Nucleus accumbens (tissue), 56 donors: ENCODE measurements at regions not wholly inside any gene's neighbourhood (a gene's known extent, or its start where the extent isn't known, plus 50 kb on each side); places are given as distances from the start of the nearest gene placed in this dataset.
"Not testable (repeated sequence)": the region's sequence is repeated elsewhere in the genome, so short reads cannot be mapped to it uniquely, and the experiment has no call there.

Experiments used
- DNase-seq, 56 donors: peaks; one replicate each; lab custom pipeline; 2025; lab: John Stamatoyannopoulos, UW

DNA sequence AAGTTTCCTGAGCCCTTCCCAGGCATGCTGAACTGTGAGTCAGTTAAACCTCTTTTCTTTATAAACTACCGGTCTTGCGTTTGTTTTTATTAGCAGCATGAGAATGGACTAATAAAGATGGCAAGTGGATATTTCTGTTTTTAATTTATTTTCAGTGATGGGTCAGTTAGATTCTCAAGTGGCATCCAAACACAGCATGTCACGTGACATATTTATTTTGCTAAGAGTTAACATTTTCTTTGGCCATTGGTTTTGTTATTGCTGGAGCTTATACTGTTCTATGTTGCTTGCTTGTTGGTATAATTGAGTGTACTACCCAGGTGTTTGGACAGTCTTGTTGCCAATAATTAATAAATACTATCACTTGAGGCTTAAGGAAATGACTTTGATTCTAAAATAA lies 181.7 kb upstream of the MALRD1 start:
- DNase-seq: no peak

DNA sequence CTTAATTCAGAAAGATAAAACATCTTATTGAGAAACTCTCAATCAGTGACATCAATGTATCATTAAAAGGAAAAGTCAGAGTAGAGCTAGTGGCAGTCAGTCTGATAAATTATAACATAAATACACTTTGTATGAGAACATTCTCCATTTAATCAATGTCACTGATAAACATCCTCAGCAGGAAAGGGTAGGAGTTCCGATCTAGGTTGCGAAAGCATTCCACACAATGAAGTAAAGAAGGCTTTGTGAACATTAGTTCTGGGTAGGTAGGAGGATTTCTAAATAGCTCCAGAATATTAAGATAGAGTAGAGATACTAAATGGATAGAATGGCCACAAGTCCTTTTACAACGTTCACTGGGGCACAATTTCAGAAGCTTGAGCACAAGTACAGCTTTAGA lies 179.7 kb upstream of the MALRD1 start:
- no peak for DNase-seq

DNA sequence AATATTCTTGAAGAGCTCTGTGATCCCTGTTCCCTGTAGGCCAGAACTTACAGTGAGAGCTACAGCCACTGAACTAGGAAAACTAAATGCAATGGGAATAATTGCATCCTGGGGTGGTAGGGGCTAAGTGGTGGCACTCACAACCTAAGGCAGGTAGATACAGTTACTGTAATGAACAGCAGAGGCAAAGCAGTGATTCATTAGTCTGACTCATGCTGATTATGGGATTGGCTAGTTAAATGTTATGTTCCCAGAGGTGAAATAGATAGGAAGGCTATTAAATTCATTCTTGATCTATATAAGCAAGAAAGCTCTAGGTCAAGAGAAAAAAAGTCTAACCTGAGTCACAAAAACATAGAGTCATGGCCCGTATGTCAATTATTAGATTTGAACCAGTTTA lies 173.1 kb upstream of the MALRD1 start:
- no peak for DNase-seq

DNA sequence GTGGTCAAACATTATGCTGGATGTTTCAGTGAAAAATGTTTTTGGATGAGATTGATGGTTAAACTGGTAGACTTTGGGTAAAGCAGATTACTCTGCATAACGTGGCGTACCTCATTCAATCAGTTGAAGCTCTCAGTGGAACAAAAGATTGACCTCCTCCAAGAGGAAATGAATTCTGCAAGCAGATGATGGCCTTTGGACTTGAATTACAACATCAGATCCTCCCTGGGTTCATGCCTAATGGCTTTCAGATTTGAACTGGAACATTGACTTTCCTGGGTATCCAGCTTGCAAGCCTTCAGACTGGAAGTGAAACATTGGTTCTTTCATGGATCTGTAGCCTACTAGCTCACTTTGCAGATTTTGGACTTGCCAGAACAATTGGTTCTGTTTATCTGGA lies 169.3 kb upstream of the MALRD1 start:
- DNase-seq: no peak

DNA sequence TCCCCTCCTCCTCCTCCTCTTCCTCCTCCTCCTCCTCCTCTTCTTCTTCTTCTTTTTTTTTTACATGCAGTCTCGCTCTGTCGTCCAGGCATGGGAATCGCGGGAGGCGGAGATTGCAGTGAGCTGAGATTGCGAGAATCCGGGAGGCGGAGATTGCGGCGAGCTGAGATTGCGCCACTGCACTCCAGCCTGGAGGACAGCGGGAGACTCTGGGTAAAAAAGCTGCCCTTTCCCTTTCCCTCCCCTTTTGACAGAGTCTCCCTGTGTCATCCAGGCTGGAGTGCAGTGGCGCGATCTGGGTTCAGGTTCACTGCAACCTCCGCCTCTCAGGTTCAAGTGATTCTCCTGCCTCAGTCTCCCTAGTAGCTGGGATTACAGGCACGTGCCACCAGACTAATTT lies 168.1 kb upstream of the MALRD1 start:
- DNase-seq: no peak

DNA sequence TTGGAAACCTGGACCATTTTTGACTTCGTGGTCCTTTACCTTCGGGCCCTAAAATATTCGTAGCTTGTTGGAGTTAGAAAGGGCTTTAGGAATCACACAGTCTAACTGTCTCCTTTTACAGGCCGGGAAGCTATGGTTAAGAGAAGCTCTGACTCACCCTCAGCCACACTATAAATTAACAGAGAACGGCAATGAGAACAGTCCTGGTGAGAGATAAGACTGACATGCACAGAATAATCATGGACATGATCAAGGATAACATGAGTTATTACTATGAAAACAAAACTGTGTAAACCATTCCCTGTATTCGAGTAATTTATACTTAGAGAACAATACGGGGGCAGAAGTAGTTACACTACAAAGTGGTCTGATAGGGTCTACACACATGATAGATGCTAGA lies 162.5 kb upstream of the MALRD1 start:
- DNase-seq: no peak

DNA sequence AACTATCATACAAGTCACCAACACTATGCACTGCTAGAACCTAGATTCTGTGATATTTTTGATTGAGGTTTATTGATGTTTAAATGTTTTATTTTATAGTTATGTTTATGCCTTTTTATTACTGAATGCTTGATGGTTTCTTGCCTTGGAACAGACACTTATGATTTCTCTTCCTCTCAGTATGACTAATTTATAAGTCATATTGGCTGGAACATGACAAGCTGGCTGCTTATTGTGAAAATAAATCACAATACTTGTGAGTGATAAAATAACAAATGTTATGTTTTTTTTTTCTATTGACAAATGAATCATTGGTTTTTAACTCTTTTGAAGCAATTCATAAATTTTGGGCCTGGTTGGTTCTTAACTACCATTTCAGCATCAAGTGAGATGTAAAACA lies 142.0 kb upstream of the MALRD1 start:
- no peak for DNase-seq

DNA sequence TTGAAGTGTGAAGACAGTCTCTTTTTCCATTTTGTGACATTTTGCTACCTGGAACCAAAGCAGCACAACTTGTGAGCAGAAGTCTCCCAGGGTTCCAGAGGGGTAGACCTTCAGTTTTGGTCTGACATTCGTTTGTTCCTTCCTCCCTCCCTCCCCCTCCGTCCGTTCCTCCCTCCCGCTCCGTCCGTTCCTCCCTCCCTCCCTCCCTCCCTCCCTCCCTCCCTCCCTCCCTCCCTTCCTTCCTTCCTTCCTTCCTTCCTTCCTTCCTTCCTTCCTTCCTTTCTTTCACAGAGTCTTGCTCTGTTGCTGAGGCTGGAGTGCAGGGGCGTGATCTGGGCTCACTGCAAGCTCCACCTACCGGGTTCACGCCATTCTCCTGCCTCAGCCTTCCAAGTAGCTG lies 131.2 kb upstream of the MALRD1 start:
- DNase-seq: not testable (repeated sequence)

DNA sequence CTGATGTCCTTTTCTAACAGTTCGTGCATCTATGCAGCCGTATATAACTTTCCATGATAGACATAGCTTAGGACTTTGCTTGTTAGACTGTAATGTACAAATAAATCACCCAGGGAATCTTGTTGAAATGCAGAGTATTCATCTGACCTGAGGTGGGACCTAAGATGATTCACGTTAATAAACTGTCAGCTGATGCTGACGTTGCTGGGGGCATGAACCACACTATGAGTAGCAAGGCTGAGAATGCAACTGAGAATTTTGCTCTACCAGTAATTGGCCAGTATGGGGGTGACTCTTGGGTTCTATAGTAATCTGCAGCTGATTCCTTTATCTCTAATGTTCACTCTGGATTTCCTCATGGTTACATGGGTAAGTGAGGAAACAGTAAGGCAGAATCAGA lies 130.1 kb upstream of the MALRD1 start:
- DNase-seq: no peak

DNA sequence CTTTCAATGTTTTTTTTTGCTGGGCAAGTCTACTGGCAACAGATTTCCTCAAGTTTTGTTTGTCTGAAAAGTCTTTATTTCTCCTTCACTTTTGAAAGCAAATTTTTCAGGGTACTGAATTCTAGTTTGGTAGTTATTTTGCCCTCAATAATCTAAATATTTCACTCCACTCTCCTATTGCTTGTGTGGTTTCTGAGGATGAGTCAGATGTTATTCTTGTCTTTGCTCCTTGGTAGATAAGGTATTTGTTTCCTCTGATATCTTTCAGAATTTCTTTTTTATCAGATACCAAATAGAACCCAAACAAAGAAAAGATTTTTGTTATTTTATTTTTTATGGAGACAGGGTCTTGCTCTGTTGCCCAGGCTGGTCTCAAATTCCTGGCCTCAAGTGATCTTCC lies 99.2 kb upstream of the MALRD1 start:
- no peak for DNase-seq

DNA sequence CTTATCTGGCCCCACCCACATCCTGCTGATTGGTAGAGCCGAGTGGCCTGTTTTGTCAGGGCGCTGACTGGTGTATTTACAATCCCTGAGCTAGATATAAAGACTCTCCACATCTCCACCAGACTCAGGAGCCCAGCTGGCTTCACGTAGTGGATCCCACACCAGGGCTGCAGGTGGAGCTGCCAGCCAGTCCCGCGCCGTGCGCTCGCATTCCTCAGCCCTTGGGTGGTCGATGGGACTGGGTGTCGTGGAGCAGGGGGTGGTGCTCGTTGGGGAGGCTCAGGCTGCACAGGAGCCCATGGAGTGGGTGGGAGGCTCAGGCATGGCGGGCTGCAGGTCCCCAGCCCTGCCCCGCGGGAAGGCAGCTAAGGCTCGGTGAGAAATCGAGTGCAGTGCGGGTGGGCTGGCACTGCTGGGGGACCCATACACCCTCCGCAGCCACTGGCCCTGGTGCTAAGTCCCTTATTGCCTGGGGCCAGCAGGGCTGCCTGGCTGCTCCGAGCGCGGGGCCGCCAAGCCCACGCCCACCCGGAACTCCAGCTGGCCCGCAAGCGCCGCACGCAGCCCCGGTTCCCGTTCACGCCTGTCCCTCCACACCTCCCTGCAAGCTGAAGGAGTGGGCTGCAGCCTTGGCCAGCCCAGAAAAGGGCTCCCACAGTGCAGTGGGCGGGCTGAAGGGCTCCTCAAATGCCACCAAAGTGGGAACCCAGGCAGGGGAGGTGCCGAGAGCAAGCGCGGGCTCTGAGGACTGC lies 97.4 kb upstream of the MALRD1 start:
- not testable (repeated sequence) for DNase-seq

DNA sequence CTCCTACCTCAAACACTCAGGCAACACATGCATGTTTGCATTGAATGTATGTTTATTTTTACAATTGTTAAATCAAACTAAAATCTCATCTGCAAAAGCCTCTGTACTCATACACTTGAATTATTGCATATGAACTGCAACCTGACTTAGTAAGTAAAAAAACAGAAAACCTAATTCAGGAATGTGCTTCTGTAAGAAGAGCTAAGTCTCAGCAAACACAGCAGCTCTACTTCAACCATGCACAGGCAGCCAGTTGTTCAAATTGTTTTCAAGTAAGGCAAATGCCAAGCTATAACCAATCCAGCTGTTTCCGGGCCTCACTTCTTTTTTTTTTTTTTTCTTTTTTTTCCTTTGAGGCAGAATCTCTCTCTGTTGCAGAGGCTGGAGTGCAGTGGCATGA lies 93.5 kb upstream of the MALRD1 start:
- no peak for DNase-seq

DNA sequence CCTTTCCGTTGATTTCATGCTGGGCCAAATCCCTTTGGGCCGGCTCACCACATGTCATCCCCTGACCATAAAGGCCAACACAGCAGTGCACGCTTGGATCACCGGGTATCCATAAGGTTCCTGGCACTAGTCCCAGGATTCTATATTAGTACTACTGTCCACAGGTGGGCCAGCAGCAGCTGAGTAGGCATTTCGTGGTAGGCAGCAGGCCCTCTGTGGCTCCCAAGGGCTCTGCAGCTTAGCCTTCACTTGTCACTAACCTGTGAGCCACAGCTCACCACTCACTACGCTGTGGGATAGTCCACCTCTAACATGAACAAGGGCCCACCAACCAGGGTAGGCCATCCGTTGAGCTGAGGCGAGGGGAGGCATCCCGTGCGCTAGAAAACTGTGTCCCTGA lies 89.2 kb upstream of the MALRD1 start:
- no peak for DNase-seq

DNA sequence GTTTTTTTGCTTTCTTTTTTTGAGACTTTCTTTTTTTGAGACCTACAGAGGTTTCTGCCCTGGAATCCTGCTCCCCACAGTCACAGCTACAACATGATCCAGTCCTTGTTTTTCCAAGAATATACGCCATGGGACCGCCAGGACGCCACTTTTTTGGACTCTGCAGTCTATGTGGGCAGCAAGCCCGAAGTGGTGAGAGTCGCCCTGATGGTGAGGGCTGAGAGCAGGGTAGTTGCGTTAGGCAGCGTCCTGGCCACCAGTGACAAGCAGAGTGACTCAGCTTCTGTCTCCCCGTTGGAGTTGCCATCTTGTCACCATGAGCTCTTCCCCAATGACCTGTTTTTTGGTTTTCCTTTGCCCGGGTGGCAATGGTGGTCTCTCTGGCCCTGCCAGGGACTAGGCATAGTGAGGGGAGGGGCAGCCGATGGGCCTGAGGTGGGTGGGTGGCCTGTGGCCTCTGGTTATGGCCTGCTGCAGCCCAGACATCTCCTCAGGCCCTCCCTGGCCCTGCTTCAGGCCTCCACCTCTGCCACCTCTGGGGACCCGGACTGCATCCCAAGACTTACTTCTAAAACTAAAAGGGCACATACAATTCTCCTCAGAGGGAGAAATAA lies 88.0 kb upstream of the MALRD1 start:
- no peak for DNase-seq

DNA sequence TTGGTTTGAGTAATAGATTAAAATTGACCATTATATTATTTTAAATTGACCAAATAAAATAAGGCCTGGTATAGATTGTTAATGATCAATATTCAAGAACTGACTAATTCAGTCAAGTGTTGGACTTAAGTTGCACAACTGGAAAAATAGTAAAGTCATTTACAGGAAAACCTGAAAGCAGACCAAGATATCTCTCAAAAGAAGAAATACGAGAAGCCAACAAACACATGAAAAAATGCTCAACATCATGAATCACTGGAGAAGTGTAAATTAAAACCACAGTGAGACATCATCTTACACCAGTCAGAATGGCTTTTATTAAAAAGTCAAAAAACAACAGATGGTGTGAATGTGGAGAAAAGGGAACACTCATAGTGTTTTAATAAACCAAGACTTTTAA lies 80.4 kb upstream of the MALRD1 start:
- no peak for DNase-seq

DNA sequence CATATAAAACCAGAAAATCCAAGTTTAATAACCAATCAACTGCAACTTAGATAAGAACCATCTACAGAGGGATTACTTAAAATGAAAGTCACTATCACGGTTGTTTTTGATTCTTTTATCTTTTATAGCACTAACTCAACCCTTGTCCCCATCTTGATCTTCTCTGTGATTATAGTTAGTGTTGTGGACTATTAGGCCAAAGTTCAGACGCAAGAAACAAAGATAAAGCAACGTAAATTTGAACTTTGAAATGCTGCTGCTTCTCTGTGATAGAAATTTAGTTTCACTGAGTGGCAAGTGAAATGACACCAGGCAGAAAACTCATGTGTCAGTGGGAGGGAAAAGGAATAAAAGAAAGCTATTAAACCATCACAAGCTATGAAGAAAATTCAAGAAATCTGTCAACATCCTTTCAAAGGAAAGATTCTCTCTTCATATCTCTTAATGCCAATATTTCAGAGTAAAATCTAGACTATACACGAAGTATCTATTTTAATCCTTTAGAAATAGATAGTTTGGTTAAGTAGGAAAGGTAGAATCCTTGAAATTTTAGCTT lies 71.8 kb upstream of the MALRD1 start:
- DNase-seq: no peak

DNA sequence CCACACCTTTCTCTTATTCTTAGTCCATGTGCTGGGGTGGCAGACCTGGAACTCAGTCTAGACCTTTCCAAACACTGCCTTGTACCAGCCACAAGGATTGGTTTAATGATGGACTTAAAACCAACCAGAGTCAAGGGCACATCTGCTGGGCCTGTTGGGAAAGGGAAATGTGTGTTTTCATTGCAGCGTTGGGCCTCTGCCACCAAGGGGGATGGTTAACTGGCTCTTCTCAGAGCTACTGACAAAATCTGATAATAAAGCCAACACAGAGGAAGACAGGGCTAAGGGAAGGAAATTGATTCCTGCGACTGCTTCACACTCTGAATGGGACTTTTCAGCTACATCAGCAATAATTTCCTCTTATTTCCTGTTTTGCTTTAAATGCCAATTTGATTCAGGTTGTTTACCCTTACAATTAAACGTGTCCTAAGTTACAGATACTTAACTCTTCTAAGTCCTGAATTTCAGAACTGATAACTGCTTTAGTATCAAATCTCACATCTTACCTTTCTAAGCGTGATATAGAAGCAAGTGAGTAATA lies 68.4 kb upstream of the MALRD1 start:
- DNase-seq: no peak

DNA sequence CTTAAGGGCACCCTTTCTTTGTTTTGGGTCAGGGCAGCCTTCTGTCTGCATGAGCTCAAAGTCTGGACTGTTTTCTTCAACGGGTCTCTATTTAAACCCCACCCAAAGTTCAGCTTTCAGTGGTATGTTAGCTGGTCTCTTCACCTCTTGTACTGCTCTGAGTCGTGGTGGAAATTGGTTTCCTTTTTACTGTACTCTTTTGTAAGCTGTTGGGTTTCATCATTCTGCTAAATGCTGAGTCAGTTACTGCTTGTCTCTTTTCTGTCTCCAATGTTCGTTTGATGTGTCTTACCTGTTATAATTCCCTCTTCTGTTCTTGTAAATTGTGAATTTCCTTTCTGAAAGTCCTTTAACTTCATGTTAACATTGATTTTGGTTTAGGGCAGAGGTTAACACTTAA lies 64.1 kb upstream of the MALRD1 start:
- no peak for DNase-seq

DNA sequence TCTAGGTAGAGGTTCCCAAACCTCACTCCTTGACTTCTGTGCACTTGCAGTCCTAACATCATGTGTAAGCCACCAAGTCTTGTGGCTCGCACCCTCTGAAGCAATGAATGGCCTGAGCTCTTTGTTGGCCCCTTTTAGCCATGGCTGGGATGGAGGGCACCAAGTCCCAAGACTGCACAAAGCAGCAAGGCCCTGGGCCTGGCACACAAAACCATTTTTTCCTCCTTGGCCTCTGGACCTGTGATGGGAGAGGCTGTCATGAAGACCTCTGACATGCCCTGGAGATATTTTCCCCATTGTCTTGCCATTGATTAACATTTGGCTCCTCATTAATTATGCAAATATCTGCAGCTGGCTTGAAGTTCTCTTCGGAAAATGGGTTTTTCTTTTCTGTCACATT lies 60.3 kb upstream of the MALRD1 start:
- DNase-seq: no peak
